H1 (cell line): ENCODE measurements at regions not wholly inside any gene's neighbourhood (a gene's known extent, or its start where the extent isn't known, plus 50 kb on each side); places are given as distances from the start of the nearest gene placed in this dataset.

Source experiments
- CTCF ChIA-PET: fragments of 300-600 bp; sonication (Branson Sonifier 250); formaldehyde crosslinking; loops from one replicate; lab custom pipeline; 2021; ENCODE audit not compliant: partially characterized antibody; lab: Charles Lee
- POLR2A ChIA-PET: fragments of 300-600 bp; sonication (Branson Sonifier 250); formaldehyde crosslinking; loops from one replicate; lab custom pipeline; 2021; ENCODE audit warnings: inconsistent platforms; ENCODE audit not compliant: partially characterized antibody; lab: Charles Lee
- DNase-seq, 2 experiments: peaks; one replicate each; pipeline versions ENCODE4 v3.0.0 to v3.0.0-alpha.2; 2010 to 2022; ENCODE audit warnings: low spot score in 2 of 2, low read depth in 1 of 2, mixed read lengths in 1 of 2
- FAIRE-seq: peaks from 2 replicates; lab custom pipeline; 2011; peaks lifted over from hg19 to GRCh38; lab: Jason Lieb, UNC
- H2AFZ ChIP-seq: 2 replicates; pipeline ENCODE4 v1.8.1; 2012; ENCODE audit warnings: low read length, inconsistent platforms
- H2AK5ac ChIP-seq: 2 replicates; pipeline ENCODE4 v1.6.1; 2013; ENCODE audit warnings: low read depth, low read length
- H2BK120ac ChIP-seq: replicated peaks from 2 replicates; pipeline ENCODE3; 2013; ENCODE audit warnings: low read depth, low read length, inconsistent platforms
- H2BK12ac ChIP-seq: 2 replicates; pipeline ENCODE4 v1.6.1; 2013; ENCODE audit warnings: low read depth, low read length
- H2BK15ac ChIP-seq: 2 replicates; pipeline ENCODE4 v1.6.1; 2013; ENCODE audit warnings: low read length
- H2BK20ac ChIP-seq: 2 replicates; pipeline ENCODE4 v1.6.1; 2013; ENCODE audit warnings: low read length
- H2BK5ac ChIP-seq: 2 replicates; pipeline ENCODE4 v1.6.1; 2013; ENCODE audit warnings: low read depth, low read length
- H3K14ac ChIP-seq: 2 replicates; pipeline ENCODE4 v1.6.1; 2013; ENCODE audit warnings: inconsistent platforms; ENCODE audit not compliant: insufficient read length
- H3K18ac ChIP-seq: 2 replicates; pipeline ENCODE4 v1.6.1; 2013; ENCODE audit warnings: low read length; ENCODE audit errors: extremely low read depth
- H3K23ac ChIP-seq: 2 replicates; pipeline ENCODE4 v1.6.1; 2013; ENCODE audit warnings: inconsistent platforms; ENCODE audit not compliant: insufficient read length
- H3K23me2 ChIP-seq: 2 replicates; pipeline ENCODE4 v1.6.1; 2013; ENCODE audit warnings: low read depth, low read length
- H3K27ac ChIP-seq: 2 replicates; pipeline ENCODE4 v1.6.1; 2011; ENCODE audit warnings: low read depth, low read length, inconsistent platforms
- H3K27me3 ChIP-seq, 4 experiments: replicated peaks in 1 of 4; 1 replicate in 1 of 4; 2 replicates in 3 of 4; pipeline versions ENCODE4 v1.6.1 to v1.8.1; 2011 to 2013; ENCODE audit warnings: low read length in 3 of 4, mild to moderate bottlenecking in 3 of 4, inconsistent platforms in 2 of 4, mixed read lengths in 2 of 4, moderate library complexity in 1 of 4; ENCODE audit not compliant: control insufficient read depth in 3 of 4, insufficient read depth in 3 of 4; ENCODE audit errors: extremely low read depth in 1 of 4
- H3K36me3 ChIP-seq, 4 experiments: 2 replicates each; pipeline versions ENCODE4 v1.6.1 to v1.8.1; 2011 to 2013; ENCODE audit warnings: mild to moderate bottlenecking in 4 of 4, low read length in 3 of 4, moderate library complexity in 2 of 4, control low read depth in 1 of 4, inconsistent platforms in 1 of 4; ENCODE audit not compliant: insufficient read depth in 4 of 4, control insufficient read depth in 2 of 4
- H3K4ac ChIP-seq: replicated peaks from 2 replicates; pipeline ENCODE3; 2013; ENCODE audit warnings: low read length, low read depth, mixed read lengths, inconsistent platforms; ENCODE audit not compliant: insufficient read length
- H3K4me1 ChIP-seq, 4 experiments: replicated peaks in 1 of 4; 1 replicate in 1 of 4; 2 replicates in 3 of 4; pipeline versions ENCODE4 v1.6.1 to v1.8.1; 2011 to 2013; ENCODE audit warnings: low read length in 3 of 4, inconsistent platforms in 2 of 4, mixed read lengths in 1 of 4; ENCODE audit not compliant: insufficient read depth in 4 of 4, control insufficient read depth in 3 of 4
- H3K4me2 ChIP-seq, 2 experiments: 2 replicates each; pipeline versions ENCODE4 v1.6.1 to v1.8.1; 2011 to 2013; ENCODE audit warnings: low read depth in 2 of 2, low read length in 2 of 2, control low read depth in 1 of 2, inconsistent platforms in 1 of 2, mild to moderate bottlenecking in 1 of 2; ENCODE audit not compliant: insufficient read depth in 1 of 2
- H3K4me3 ChIP-seq, 4 experiments: fragments of 200-600, 300-600 bp in 1 of 4; sonication (generic), shearing (Covaris generic), sonication (Bioruptor Twin) in 1 of 4; 2 replicates each; pipeline versions ENCODE4 v1.5.1 to v1.8.1; 2011 to 2016; ENCODE audit warnings: low read length in 4 of 4, low read depth in 3 of 4, control low read depth in 2 of 4, inconsistent platforms in 2 of 4, mild to moderate bottlenecking in 2 of 4, mixed read lengths in 1 of 4, moderate library complexity in 1 of 4; ENCODE audit not compliant: insufficient read depth in 2 of 4; ENCODE audit errors: extremely low read depth in 1 of 4
- H3K56ac ChIP-seq: replicated peaks from 2 replicates; pipeline ENCODE3; 2013; ENCODE audit warnings: low read depth, mild to moderate bottlenecking, mixed read lengths, low read length, inconsistent platforms; ENCODE audit not compliant: insufficient read length
- H3K79me1 ChIP-seq: 2 replicates; pipeline ENCODE4 v1.6.1; 2013; ENCODE audit warnings: low read depth, low read length, control low read depth
- H3K79me2 ChIP-seq, 2 experiments: 2 replicates each; pipeline versions ENCODE4 v1.6.1 to v1.8.1; 2012 to 2013; ENCODE audit warnings: low read length in 2 of 2, mild to moderate bottlenecking in 2 of 2, inconsistent platforms in 1 of 2; ENCODE audit not compliant: insufficient read depth in 2 of 2, control insufficient read depth in 1 of 2
- H3K9ac ChIP-seq, 4 experiments: replicated peaks in 1 of 4; 1 replicate in 1 of 4; 2 replicates in 3 of 4; pipeline versions ENCODE4 v1.6.1 to v1.8.1; 2011 to 2013; ENCODE audit warnings: low read depth in 3 of 4, low read length in 3 of 4, control low read depth in 2 of 4, mild to moderate bottlenecking in 2 of 4, moderate library complexity in 2 of 4, inconsistent platforms in 1 of 4; ENCODE audit errors: extremely low read depth in 1 of 4
- H3K9me3 ChIP-seq, 2 experiments: 2 replicates each; pipeline versions ENCODE4 v1.6.1 to v1.8.1; 2012 to 2013; ENCODE audit warnings: mild to moderate bottlenecking in 2 of 2, moderate library complexity in 2 of 2, control low read depth in 1 of 2, inconsistent platforms in 1 of 2, low read depth in 1 of 2, low read length in 1 of 2, mixed read lengths in 1 of 2; ENCODE audit not compliant: insufficient read depth in 2 of 2
- H4K20me1 ChIP-seq, 2 experiments: replicated peaks in 1 of 2; 2 replicates each; pipeline versions ENCODE3 to v1.8.1; 2011 to 2013; ENCODE audit warnings: inconsistent platforms in 2 of 2, low read length in 2 of 2, mild to moderate bottlenecking in 1 of 2; ENCODE audit not compliant: insufficient read depth in 2 of 2, control insufficient read depth in 1 of 2
- H4K5ac ChIP-seq: 2 replicates; pipeline ENCODE4 v1.6.1; 2013; ENCODE audit warnings: low read length, low read depth, mixed read lengths, inconsistent platforms; ENCODE audit not compliant: insufficient read length
- H4K8ac ChIP-seq: 2 replicates; pipeline ENCODE4 v1.8.0; 2013; ENCODE audit warnings: mild to moderate bottlenecking, moderate library complexity, low read length, inconsistent platforms; ENCODE audit not compliant: insufficient read depth; ENCODE audit errors: extremely low read depth
- H4K91ac ChIP-seq: replicated peaks from 2 replicates; pipeline ENCODE3; 2013; ENCODE audit warnings: low read length, mixed read lengths, inconsistent platforms; ENCODE audit not compliant: insufficient read length
- BCL11A ChIP-seq, 2 experiments: IDR thresholded peaks; one replicate each; pipeline ENCODE4 v1.6.1; 2011; ENCODE audit warnings: low read depth in 2 of 2, low read length in 2 of 2, mild to moderate bottlenecking in 2 of 2
- CBX8 ChIP-seq: fragments of 300-800, 300-1000 bp; sonication (generic); IDR thresholded peaks from 2 replicates; pipeline ENCODE4 v1.7.1; 2016; ENCODE audit warnings: low read depth, low read length, borderline replicate concordance
- CHD2 ChIP-seq: IDR thresholded peaks from 2 replicates; pipeline ENCODE4 v1.6.1; 2012; ENCODE audit warnings: low read length, improper control_type of control experiment
- CREB1 ChIP-seq: IDR thresholded peaks from 2 replicates; pipeline ENCODE4 v1.6.1; 2012; ENCODE audit warnings: inconsistent platforms
- HDAC2 ChIP-seq, 2 experiments: fragments of 300-600 bp in 1 of 2; sonication (generic) in 1 of 2; IDR thresholded peaks; 2 replicates each; pipeline ENCODE4 v1.6.1; 2011 to 2012; ENCODE audit warnings: low read depth in 2 of 2, low read length in 2 of 2, mild to moderate bottlenecking in 2 of 2, moderate library complexity in 2 of 2, borderline replicate concordance in 1 of 2, inconsistent platforms in 1 of 2
- KDM5A ChIP-seq: fragments of 200-600 bp; IDR thresholded peaks from 2 replicates; pipeline ENCODE4 v1.7.1; 2012; ENCODE audit warnings: mild to moderate bottlenecking, low read length, inconsistent platforms, mixed read lengths
- NANOG ChIP-seq: IDR thresholded peaks from 2 replicates; pipeline ENCODE4 v1.6.1; 2011; ENCODE audit warnings: low read length, low read depth, mild to moderate bottlenecking, inconsistent platforms; ENCODE audit not compliant: insufficient read depth, poor library complexity, severe bottlenecking
- POU5F1 ChIP-seq: IDR thresholded peaks from 2 replicates; pipeline ENCODE4 v1.6.1; 2011; ENCODE audit warnings: low read depth, mild to moderate bottlenecking, low read length, moderate library complexity
- RAD21 ChIP-seq, 2 experiments: IDR thresholded peaks in 1 of 2; conservative IDR thresholded peaks in 1 of 2; 2 replicates each; pipeline ENCODE4 v1.6.1; 2011; ENCODE audit warnings: low read depth in 2 of 2, low read length in 2 of 2, improper control_type of control experiment in 1 of 2, inconsistent platforms in 1 of 2, mild to moderate bottlenecking in 1 of 2, moderate library complexity in 1 of 2
- SIN3A ChIP-seq, 2 experiments: IDR thresholded peaks in 1 of 2; conservative IDR thresholded peaks in 1 of 2; 2 replicates each; pipeline ENCODE4 v1.6.1; 2011 to 2012; ENCODE audit warnings: low read length in 2 of 2, improper control_type of control experiment in 1 of 2, low read depth in 1 of 2, mild to moderate bottlenecking in 1 of 2
- TAF1 ChIP-seq: IDR thresholded peaks from 2 replicates; pipeline ENCODE4 v1.6.1; 2011; ENCODE audit warnings: mild to moderate bottlenecking, low read depth, low read length
- WGBS, 2 experiments: shearing (Covaris generic) in 1 of 2; methylation state at CpG; one replicate each; pipeline versions ENCODE4 v1.1.6 to v1.1.7; 2013 to 2015; ENCODE audit warnings: low lambda C conversion rate in 2 of 2, mixed read lengths in 2 of 2, inconsistent platforms in 1 of 2, low coverage in 1 of 2, missing lambda C conversion rate in 1 of 2; ENCODE audit not compliant: insufficient replicate concordance in 2 of 2, insufficient coverage in 1 of 2, insufficient read length in 1 of 2; ENCODE audit errors: extremely low coverage in 1 of 2, missing lambda C conversion rate in 1 of 2; 5-methylcytosine and 5-hydroxymethylcytosine counted together
- TF ChIP-seq, protein P1 (sequence below): IDR thresholded peaks from 2 replicates; pipeline ENCODE4 v1.6.1; 2012; ENCODE audit warnings: inconsistent platforms

GRCh38 chr1:31523769-31524168 lies 52.5 kb upstream of the TINAGL1 start:
- Histone ChIP-seq H3K4me2 (no peak overlapping the region), H3K4me3 (no peak overlapping the region), H3K4me1 (no peaks in the 10 kb centered on the region), H3K9ac (no peak overlapping the region), H3K56ac (no peak overlapping the region), H4K5ac (no peak overlapping the region), H3K79me1 (no peaks in the 10 kb centered on the region), H3K23me2 (no peaks in the 10 kb centered on the region), H2BK15ac (no peak overlapping the region), H3K27ac (no peak overlapping the region), H3K14ac (no peak overlapping the region), H2AK5ac (no peak overlapping the region), H4K20me1 (no peaks in the 10 kb centered on the region), H4K91ac (no peak overlapping the region), H2BK12ac (no peak overlapping the region), H2BK20ac (no peak overlapping the region), H3K79me2 (no peaks in the 10 kb centered on the region), H2BK120ac (no peak overlapping the region), H3K23ac (no peak overlapping the region), H3K4ac (no peak overlapping the region), H3K27me3 (no peaks in the 10 kb centered on the region), H4K8ac (no peak overlapping the region), H3K9me3 (no peaks in the 10 kb centered on the region), H3K18ac (no peak overlapping the region), H3K36me3 (no peaks in the 10 kb centered on the region), H2AFZ (no peak overlapping the region), H2BK5ac (no peak overlapping the region)
- CTCF ChIA-PET = interaction anchor here (0.6 to 2.8 kb wide), 11 partner anchors 8 to 265 kb away, joined by 3 to 12 read pairs (median 3); no protein-coding TSS in a partner anchor
- FAIRE-seq (no peak), DNase-seq (no peak)
- POLR2A ChIA-PET = interaction anchor here (1.4 kb wide), 1 partner anchor 13 kb away, joined by 3 read pairs; no protein-coding TSS in a partner anchor
- 94% methylated on average over 5 of the region's 5 CpGs; no CpG with 5 or more reads in 1 of the 2 experiments for WGBS, 2 experiments
- TF ChIP-seq BCL11A (IDR thresholded peaks at IDR 0.05; ENCODE audit: low read depth in 2 of 2, low read length in 2 of 2) (no peak), SIN3A (conservative IDR thresholded peaks at IDR 0.05 in 1 of 2, IDR thresholded peaks at IDR 0.05 in 1 of 2; ENCODE audit: low read depth in 1 of 2, low read length in 2 of 2) (no peak), NANOG (no peak), POU5F1 (no peak), CHD2 (no peak), RAD21 (IDR thresholded peaks at IDR 0.05 in 1 of 2, conservative IDR thresholded peaks at IDR 0.05 in 1 of 2; ENCODE audit: low read depth in 2 of 2, low read length in 2 of 2) (no peak), CREB1 (no peak), TAF1 (no peak), KDM5A (no peak), HDAC2 (IDR thresholded peaks at IDR 0.05; ENCODE audit: borderline replicate concordance in 1 of 2, low read depth in 2 of 2, low read length in 2 of 2) (no peak), CBX8 (no peak)
- TF ChIP-seq, protein P1, sequence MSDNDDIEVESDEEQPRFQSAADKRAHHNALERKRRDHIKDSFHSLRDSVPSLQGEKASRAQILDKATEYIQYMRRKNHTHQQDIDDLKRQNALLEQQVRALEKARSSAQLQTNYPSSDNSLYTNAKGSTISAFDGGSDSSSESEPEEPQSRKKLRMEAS = no peak
